GM12878 (cell line): ENCODE measurements at regions not wholly inside any gene's neighbourhood (a gene's known extent, or its start where the extent isn't known, plus 50 kb on each side); places are given as distances from the start of the nearest gene placed in this dataset.

ENCODE experiments used
- ATAC-seq: fragments of 200-7000 bp; cut with Tn5 transposase; 3 replicates; pipeline ENCODE4 v1.9.1; 2020; ENCODE audit warnings: mild to moderate bottlenecking, moderate library complexity
- BruUV-seq: library from RNA; stranded (reverse); fragments of 400-500 nt; replicated peaks from 2 replicates; lab custom pipeline; 2021; lab: Mats Ljungman, UMichigan
- CTCF ChIA-PET: fragments of 300-600 bp; sonication (Branson Sonifier 250); formaldehyde crosslinking; extraction: SDS; loops from one replicate; lab custom pipeline; 2021; ENCODE audit warnings: inconsistent platforms; lab: Yijun Ruan, JAX
- POLR2A ChIA-PET: fragments of 350-600 bp; formaldehyde crosslinking; extraction: SDS; loops from one replicate; lab custom pipeline; 2021; ENCODE audit warnings: inconsistent platforms; lab: Charles Lee
- RAD21 ChIA-PET: fragments of 300-600 bp; sonication (Branson Sonifier 250); formaldehyde crosslinking; loops from one replicate; lab custom pipeline; 2023; ENCODE audit warnings: antibody characterized with exemption; ENCODE audit not compliant: unreplicated experiment; lab: Charles Lee
- SMC1A ChIA-PET: fragments of 300-600 bp; sonication (Branson Sonifier 250); formaldehyde crosslinking; loops from one replicate; lab custom pipeline; 2023; ENCODE audit not compliant: unreplicated experiment, uncharacterized antibody; lab: Charles Lee
- DNase-seq: peaks from one replicate; pipeline ENCODE4 v3.0.0-alpha.2; 2011; ENCODE audit warnings: low read depth, low spot score
- FAIRE-seq: peaks from 3 replicates; lab custom pipeline; 2011; peaks lifted over from hg19 to GRCh38; lab: Jason Lieb, UNC
- H2AFZ ChIP-seq: 2 replicates; pipeline ENCODE4 v1.6.0; 2011; ENCODE audit warnings: low read depth, low read length, control low read depth; ENCODE audit not compliant: control insufficient read depth
- H3K27ac ChIP-seq: 2 replicates; pipeline ENCODE4 v1.5.1; 2011; ENCODE audit warnings: control low read depth; ENCODE audit not compliant: control insufficient read depth, insufficient read depth
- H3K27me3 ChIP-seq, 2 experiments: replicated peaks in 1 of 2; 2 replicates each; pipeline versions ENCODE4 v1.6.0 to v1.6.1; 2011; ENCODE audit warnings: low read length in 1 of 2; ENCODE audit not compliant: control insufficient read depth in 2 of 2, insufficient read depth in 2 of 2
- H3K36me3 ChIP-seq, 2 experiments: 2 replicates each; pipeline ENCODE4 v1.5.1; 2011; ENCODE audit warnings: low read length in 1 of 2; ENCODE audit not compliant: control insufficient read depth in 2 of 2, insufficient read depth in 2 of 2
- H3K4me1 ChIP-seq: 2 replicates; pipeline ENCODE4 v1.6.1; 2011; ENCODE audit warnings: mild to moderate bottlenecking, low read length, moderate library complexity, mixed read lengths; ENCODE audit not compliant: control insufficient read depth, insufficient read depth
- H3K4me2 ChIP-seq: 2 replicates; pipeline ENCODE4 v1.6.0; 2011; ENCODE audit warnings: control low read depth; ENCODE audit not compliant: control insufficient read depth, insufficient read depth
- H3K4me3 ChIP-seq: fragments of 200-600 bp; sonication (generic); 2 replicates; pipeline ENCODE4 v1.5.1; 2016
- H3K79me2 ChIP-seq: 2 replicates; pipeline ENCODE4 v1.6.0; 2011; ENCODE audit warnings: low read length; ENCODE audit not compliant: control insufficient read depth, insufficient read depth
- H3K9ac ChIP-seq: 2 replicates; pipeline ENCODE4 v1.8.0; 2011; ENCODE audit warnings: low read length, control low read depth, mixed read lengths; ENCODE audit not compliant: control insufficient read depth, insufficient read depth
- H3K9me3 ChIP-seq: replicated peaks from 3 replicates; pipeline ENCODE4 v1.5.1; 2011; ENCODE audit warnings: mild to moderate bottlenecking, low read length; ENCODE audit not compliant: control insufficient read depth, insufficient read depth
- H4K20me1 ChIP-seq: 2 replicates; pipeline ENCODE4 v1.6.0; 2011; ENCODE audit not compliant: control insufficient read depth, insufficient read depth
- CBFB ChIP-seq: IDR thresholded peaks from 2 replicates; pipeline ENCODE4 v1.6.1; 2016; ENCODE audit warnings: antibody characterized with exemption, low read depth
- ELK1 ChIP-seq: IDR thresholded peaks from 2 replicates; pipeline ENCODE4 v1.6.1; 2012; ENCODE audit warnings: low read depth, low read length, improper control_type of control experiment
- ETV6 ChIP-seq, 2 experiments: fragments of 450-650 bp in 1 of 2; IDR thresholded peaks in 1 of 2; conservative IDR thresholded peaks in 1 of 2; 2 replicates each; pipeline ENCODE4 v1.6.1; 2014; ENCODE audit warnings: antibody characterized with exemption in 1 of 2, borderline replicate concordance in 1 of 2, low read depth in 1 of 2, mild to moderate bottlenecking in 1 of 2, moderate library complexity in 1 of 2
- FOXM1 ChIP-seq: IDR thresholded peaks from 2 replicates; pipeline ENCODE4 v1.6.1; 2012; ENCODE audit warnings: low read depth, mild to moderate bottlenecking, inconsistent platforms, low read length, moderate library complexity
- HDAC6 ChIP-seq: fragments of 200-600 bp; sonication (generic); IDR thresholded peaks from one replicate; pipeline ENCODE4 v1.8.0; 2017; ENCODE audit warnings: antibody characterized with exemption; ENCODE audit not compliant: unreplicated experiment
- MTA3 ChIP-seq: IDR thresholded peaks from 2 replicates; pipeline ENCODE4 v1.6.1; 2012; ENCODE audit warnings: low read length, inconsistent platforms, borderline replicate concordance
- WGBS: methylation state at CpG from one replicate; pipeline ENCODE4 v1.1.6; 2016; ENCODE audit warnings: low lambda C conversion rate; ENCODE audit not compliant: insufficient replicate concordance, insufficient coverage; ENCODE audit errors: missing lambda C conversion rate; 5-methylcytosine and 5-hydroxymethylcytosine counted together
- in situ Hi-C: fragments of 300-500 bp; cut with MboI; formaldehyde crosslinking; loops from 9 replicates; pipeline ENCODE4 v1.14.3; 2018; ENCODE audit warnings: mixed read lengths
- intact Hi-C: fragments of 100-400 bp; cut with micrococcal nuclease; formaldehyde crosslinking; loops from one replicate; pipeline ENCODE4 v1.14.2; 2022; ENCODE audit not compliant: unreplicated experiment
- TF ChIP-seq, protein P1 (sequence below): fragments of 450-650 bp; formaldehyde crosslinking; IDR thresholded peaks from 2 replicates; pipeline ENCODE4 v1.4.0; 2022; ENCODE audit warnings: mild to moderate bottlenecking, moderate library complexity
- TF ChIP-seq, protein P2 (sequence below): fragments of 450-650 bp; formaldehyde crosslinking; IDR thresholded peaks from 2 replicates; pipeline ENCODE4 v1.5.0; 2022; ENCODE audit warnings: mild to moderate bottlenecking, missing genetic modification characterization

GRCh38 chr11:104609311-104610085 lies 288.8 kb downstream of the CASP12 start (continued):
- TF ChIP-seq, protein P1, sequence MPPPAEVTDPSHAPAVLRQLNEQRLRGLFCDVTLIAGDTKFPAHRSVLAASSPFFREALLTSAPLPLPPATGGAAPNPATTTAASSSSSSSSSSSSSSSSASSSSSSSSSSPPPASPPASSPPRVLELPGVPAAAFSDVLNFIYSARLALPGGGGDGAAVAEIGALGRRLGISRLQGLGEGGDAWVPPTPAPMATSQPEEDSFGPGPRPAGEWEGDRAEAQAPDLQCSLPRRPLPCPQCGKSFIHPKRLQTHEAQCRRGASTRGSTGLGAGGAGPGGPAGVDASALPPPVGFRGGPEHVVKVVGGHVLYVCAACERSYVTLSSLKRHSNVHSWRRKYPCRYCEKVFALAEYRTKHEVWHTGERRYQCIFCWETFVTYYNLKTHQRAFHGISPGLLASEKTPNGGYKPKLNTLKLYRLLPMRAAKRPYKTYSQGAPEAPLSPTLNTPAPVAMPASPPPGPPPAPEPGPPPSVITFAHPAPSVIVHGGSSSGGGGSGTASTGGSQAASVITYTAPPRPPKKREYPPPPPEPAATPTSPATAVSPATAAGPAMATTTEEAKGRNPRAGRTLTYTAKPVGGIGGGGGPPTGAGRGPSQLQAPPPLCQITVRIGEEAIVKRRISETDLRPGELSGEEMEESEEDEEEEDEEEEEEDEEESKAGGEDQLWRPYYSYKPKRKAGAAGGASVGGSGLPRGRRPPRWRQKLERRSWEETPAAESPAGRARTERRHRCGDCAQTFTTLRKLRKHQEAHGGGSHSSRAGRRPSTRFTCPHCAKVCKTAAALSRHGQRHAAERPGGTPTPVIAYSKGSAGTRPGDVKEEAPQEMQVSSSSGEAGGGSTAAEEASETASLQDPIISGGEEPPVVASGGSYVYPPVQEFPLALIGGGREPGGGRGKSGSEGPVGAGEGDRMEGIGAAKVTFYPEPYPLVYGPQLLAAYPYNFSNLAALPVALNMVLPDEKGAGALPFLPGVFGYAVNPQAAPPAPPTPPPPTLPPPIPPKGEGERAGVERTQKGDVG (CRISPR knock-in tag), result no peak
- TF ChIP-seq FOXM1 (no peak), ETV6 (conservative IDR thresholded peaks at IDR 0.05 in 1 of 2, IDR thresholded peaks at IDR 0.05 in 1 of 2; ENCODE audit: borderline replicate concordance in 1 of 2, low read depth in 1 of 2) (no peak), CBFB (no peak)

DNA sequence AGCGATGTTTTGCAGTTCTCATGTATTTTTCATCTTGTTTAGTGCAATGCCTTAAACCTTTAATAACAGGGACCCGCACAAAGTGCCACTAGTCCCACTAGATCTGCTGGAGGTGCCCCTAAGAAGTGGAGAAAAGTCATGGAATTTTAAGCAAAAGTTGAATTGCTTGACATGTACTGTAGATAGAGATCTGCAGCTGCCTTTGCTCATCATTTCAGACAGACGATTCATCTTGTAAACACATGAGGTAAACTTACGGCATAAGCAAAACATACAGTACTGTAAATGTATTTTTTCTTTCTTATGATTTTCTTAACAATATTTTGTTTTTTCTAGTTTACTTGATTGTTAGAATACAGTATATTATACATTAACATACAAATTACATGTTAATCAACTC lies 295.6 kb downstream of the CASP12 start:
- H3K9ac ChIP-seq, result no peak overlapping the region
- SMC1A ChIA-PET, result no interaction called here
- FAIRE-seq (no peak), DNase-seq (no peak), ATAC-seq (no peak)
- H3K27me3 ChIP-seq, result no peaks in the 10 kb centered on the region
- H3K9me3 ChIP-seq, result no peaks in the 10 kb centered on the region
- H3K27ac ChIP-seq, result no peak overlapping the region
- 81% methylated on average over 4 of the region's 4 CpGs for WGBS
- BruUV-seq, result no TSS peak
- H3K36me3 ChIP-seq, result no peaks in the 10 kb centered on the region
- POLR2A ChIA-PET, result no interaction called here
- in situ Hi-C loops (no loop called here), intact Hi-C loops (no loop called here)
- no peak overlapping the region for H3K4me2 ChIP-seq
- RAD21 ChIA-PET, result no interaction called here
- H3K79me2 ChIP-seq, result no peaks in the 10 kb centered on the region
- no peak overlapping the region for H3K4me3 ChIP-seq
- no peak overlapping the region for H2AFZ ChIP-seq
- no peak for TF ChIP-seq MTA3
- TF ChIP-seq, protein P2, sequence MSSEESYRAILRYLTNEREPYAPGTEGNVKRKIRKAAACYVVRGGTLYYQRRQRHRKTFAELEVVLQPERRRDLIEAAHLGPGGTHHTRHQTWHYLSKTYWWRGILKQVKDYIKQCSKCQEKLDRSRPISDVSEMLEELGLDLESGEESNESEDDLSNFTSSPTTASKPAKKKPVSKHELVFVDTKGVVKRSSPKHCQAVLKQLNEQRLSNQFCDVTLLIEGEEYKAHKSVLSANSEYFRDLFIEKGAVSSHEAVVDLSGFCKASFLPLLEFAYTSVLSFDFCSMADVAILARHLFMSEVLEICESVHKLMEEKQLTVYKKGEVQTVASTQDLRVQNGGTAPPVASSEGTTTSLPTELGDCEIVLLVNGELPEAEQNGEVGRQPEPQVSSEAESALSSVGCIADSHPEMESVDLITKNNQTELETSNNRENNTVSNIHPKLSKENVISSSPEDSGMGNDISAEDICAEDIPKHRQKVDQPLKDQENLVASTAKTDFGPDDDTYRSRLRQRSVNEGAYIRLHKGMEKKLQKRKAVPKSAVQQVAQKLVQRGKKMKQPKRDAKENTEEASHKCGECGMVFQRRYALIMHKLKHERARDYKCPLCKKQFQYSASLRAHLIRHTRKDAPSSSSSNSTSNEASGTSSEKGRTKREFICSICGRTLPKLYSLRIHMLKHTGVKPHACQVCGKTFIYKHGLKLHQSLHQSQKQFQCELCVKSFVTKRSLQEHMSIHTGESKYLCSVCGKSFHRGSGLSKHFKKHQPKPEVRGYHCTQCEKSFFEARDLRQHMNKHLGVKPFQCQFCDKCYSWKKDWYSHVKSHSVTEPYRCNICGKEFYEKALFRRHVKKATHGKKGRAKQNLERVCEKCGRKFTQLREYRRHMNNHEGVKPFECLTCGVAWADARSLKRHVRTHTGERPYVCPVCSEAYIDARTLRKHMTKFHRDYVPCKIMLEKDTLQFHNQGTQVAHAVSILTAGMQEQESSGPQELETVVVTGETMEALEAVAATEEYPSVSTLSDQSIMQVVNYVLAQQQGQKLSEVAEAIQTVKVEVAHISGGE (CRISPR knock-in tag), result no peak
- TF ChIP-seq HDAC6, result no peak
- TF ChIP-seq ELK1, result no peak
- no peaks in the 10 kb centered on the region for H3K4me1 ChIP-seq
- no peaks in the 10 kb centered on the region for H4K20me1 ChIP-seq
- CTCF ChIA-PET, result no interaction called here
